NCI-H128 (cell line): ENCODE measurements at regions not wholly inside any gene's neighbourhood (a gene's known extent, or its start where the extent isn't known, plus 50 kb on each side); places are given as distances from the start of the nearest gene placed in this dataset.
"Not testable (repeated sequence)": the region's sequence is repeated elsewhere in the genome, so short reads cannot be mapped to it uniquely, and the experiment has no call there.

Source experiments
- DNase-seq: peaks from one replicate; lab custom pipeline; 2025; ENCODE audit not compliant: unreplicated experiment; lab: John Stamatoyannopoulos, UW

DNA sequence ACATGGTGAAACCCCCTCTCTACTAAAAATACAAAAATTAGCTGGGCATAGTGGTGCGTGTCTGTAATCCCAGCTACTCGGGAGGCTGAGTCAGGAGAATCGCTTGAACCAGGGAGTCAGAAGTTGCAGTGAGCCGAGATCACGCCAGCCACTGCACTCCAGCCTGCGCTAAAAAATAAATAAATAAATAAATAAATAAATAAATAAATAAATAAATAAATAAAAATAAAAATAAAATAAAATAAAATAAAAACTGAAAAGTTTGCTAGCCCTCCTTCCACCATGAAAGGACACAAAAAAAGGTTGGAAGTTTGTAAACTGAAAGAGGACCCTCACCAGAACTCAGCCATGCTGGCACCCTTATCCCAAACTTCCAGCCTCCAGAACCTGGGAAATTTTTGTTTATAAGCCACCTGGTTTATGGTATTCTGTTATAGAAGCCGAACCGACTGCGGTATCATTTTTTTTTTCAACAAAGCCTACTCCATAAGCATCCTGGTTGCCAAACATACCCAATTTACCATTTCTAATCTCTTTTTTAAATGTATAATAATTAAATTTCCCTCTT lies 448.2 kb downstream of the SEMA3D start:
- no peak for DNase-seq

DNA sequence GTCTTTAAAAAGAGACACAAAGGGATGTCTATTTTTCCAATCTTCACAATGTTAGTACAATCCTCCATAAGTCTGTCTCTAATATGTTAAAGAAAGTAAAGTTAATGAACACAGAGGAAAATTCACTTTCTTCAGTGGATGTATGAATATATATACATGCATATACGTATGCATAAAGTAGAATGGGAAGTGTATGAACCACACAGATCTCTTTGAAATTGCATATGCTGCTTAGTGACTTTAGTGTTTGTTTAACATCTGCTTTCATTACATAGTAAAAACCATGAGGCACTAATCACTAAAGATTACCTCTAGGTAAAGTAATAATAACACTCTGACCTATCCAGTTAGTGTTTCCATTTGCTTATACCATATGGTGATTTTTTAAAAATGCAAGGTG lies 451.2 kb downstream of the SEMA3D start:
- no peak for DNase-seq

DNA sequence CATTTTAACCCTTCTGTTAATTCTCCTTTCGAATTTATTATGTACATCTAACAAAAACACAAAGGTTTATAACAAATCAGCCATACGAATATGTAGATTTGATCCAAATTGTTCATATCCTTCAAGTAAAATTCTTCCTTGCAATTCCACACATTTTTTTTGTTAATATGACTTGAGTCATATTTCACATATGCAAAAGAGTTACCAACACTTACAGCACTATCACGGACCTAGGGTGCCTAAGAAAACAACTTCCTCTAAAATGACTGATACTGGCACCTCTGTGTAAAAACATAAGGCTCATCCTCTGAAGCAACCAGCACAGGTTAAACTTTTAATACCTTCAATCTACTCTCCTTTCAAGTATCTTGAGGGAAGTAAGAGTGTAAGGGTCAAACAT lies 451.8 kb downstream of the SEMA3D start:
- no peak for DNase-seq

DNA sequence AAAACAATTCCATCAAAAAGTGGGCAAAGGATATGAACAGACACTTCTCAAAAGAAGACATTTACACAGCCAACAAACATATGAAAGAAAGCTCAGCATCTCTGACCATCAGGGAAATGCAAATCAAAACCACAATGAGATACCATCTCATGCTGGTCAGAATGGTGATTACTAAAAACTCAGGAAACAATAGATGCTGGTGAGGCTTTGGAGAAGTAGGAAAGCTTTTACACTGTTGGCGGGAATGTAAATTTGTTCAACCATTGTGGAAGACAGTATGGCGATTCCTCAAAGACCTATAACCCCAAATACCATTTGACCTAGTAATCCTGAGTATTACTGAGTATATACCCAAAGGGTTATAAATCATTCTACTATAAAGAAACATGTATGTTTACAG lies 452.9 kb downstream of the SEMA3D start:
- not testable (repeated sequence) for DNase-seq

DNA sequence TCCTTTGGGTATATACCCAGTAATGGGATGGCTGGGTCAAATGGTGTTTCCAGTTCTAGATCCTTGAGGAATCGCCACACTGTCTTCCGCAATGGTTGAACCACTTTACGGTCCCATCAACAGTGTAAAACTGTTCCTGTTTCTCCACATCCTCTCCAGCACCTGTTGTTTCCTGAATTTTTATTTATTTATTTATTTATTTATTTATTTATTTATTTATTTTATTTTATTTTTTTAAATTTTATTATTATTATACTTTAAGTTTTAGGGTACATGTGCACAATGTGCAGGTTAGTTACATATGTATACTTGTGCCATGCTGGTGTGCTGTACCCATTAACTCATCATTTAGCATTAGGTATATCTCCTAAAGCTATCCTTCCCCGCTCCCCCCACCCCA lies 456.0 kb downstream of the SEMA3D start:
- DNase-seq: not testable (repeated sequence)

DNA sequence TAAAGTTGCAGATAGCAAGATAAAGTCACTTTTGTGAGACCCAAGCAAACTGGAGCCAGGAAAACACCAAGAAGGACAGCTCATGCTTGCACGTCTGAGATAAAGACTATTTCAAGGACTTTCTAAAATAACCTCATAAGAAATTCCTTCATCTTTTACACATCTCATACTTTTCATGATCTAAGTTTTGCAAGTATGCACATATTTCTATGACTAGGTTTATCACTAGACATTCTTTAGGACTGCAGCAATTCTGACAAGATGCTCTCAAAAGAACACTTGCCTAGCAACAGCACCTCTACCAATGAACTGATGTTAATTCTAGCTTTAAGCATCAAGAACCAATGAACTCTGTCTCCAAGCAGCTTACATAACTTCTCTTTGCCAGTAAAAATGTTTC lies 457.6 kb downstream of the SEMA3D start:
- no peak for DNase-seq

DNA sequence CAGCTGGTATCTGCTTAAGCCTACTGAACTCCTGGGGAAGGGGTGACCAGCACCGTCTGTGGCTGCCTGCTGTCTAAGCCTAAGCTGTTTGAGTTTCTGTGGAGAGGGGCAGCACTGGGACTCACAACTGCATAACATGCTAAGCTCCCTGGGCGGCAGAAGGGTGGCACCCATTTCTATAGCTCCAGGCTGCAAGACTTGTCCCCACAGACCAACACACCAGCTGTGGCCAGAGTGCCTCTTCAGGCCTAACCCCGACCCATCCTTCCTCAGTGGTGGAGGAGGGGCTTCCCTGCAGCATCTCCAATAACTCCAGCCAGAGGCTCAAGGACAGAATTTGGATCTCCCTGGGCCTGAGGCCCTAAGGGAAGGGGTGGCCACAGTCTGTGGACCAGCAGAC lies 464.1 kb downstream of the SEMA3D start:
- no peak for DNase-seq

DNA sequence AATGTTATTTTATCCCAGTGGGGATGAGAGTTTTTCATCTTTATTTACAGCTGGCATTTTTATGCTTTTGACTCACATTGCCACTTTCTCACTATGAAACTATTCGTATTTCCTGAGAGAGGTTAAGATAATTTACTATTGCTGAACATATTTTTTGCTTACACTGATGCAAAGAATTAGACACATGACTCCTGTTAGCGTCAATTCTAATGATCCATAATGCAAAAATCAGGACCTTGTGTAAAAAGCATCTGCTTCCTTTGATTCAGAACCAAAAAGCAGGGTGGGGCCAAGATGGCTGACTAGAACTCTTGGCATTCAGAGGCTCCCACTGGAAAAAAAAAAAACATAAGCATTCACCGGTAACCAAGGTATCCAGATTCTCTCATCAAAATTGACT lies 464.8 kb downstream of the SEMA3D start:
- DNase-seq: no peak

DNA sequence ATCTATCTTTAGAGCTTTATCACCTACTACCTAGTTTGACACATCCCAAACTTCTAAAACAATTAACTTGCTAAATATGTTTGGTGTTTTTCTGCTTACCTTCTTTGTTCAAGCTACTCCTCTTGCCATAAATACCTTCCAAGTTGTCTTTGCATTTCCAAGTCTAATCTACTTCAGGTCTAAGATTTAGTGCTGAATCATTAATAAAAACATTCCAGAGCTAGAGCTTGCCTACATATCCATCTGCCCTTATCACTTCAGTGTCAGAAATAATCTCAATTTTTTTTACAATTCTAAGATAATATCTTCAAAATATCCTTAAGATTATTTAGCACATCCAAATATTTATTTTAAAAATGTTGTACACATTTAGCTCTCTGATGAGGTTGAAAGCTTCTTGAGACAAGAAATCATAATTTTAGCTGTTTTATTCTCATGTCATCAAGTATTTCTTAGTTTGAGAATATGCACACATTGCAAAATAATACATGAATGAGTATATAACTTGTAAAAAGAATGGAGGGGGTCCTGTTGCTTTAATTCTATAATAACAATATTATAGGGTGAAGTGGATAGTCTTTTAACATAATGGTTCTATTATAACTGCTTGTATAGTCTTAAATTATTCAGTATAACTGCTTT lies 466.3 kb downstream of the SEMA3D start:
- no peak for DNase-seq

DNA sequence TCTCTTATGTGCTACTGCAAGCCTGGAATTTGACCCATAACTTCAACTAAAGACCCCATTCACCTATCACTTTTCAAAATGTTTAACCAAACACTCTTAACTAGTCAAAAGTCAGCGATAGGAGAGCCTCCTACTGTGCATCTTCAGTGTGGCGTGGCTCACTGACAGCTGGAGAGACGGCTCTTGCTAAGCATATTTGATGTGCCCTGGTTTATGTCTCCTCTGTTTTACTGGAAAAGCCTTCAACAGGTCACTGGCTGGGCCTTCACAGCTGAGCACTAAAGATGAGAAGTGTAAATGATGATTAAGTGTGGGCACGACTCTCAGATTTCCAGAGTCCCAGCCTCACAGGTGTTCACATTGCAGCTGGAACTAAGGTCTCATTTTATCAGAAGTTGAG lies 472.1 kb downstream of the SEMA3D start:
- peak; percentile 24 for DNase-seq

DNA sequence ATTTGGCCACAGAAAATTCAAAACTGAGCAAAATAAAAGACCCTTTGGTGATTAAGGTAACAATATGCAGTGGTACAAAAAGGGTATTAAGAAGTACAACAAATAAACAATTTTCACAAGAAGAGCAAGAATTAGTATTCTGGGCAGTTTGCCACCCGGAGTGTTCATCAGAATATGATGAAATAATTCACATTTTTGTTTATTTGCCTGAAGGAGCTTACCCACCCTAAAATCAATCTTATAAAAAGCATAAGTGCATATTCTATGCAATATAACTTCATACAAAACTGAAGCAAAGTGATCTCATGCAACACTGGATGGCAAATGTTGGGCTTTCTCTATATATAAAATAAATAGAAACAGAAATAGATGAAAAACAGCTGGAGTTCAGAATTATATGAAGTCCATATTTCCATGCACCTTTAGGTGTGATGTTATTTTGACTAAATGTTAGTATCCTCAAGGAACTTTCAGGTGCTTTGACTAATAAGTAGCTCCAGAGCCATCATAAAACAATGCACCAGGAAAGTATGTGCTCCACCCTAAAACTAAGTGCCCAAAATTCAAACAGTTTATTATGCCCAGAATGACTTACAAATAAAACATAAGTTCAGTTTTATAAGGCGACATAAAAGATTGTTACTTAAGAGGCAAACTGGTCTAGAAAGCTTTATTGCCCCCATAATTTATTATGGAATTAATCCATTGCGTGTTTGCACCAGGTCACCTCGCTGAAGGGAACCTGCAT lies 474.3 kb downstream of the SEMA3D start:
- DNase-seq: no peak

DNA sequence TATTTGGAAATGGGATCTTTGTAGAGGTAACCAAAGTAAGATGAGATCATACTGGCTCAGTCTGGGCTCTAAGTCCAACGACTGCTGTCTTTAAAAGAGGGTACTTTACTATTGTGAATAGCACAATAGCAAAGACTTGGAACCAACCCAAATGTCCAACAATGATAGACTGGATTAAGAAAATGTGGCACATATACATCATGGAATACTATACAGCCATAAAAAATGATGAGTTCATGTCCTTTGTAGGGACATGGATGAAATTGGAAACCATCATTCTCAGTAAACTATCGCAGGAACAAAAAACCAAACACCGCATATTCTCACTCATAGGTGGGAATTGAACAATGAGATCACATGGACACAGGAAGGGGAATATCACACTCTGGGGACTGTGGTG lies 476.3 kb downstream of the SEMA3D start:
- DNase-seq: not testable (repeated sequence)

DNA sequence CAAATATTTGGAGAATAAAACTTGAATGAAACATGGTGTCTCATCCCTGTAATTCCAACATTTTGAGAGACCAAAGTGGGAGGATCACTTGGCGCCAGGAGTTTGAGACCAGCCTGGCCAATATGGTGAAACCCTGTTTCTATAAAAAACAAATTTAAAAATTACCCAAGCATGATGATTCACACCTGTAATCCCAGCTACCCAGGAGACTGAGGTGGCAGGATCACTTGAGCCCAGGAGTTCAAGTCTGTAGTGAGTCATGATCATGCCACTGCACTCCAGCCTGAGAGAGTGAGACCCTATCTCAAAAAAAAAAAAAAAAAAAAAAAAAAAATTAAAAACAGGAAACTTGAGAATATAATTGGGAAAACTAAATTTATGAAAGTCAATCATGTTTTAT lies 481.1 kb downstream of the SEMA3D start:
- no peak for DNase-seq

DNA sequence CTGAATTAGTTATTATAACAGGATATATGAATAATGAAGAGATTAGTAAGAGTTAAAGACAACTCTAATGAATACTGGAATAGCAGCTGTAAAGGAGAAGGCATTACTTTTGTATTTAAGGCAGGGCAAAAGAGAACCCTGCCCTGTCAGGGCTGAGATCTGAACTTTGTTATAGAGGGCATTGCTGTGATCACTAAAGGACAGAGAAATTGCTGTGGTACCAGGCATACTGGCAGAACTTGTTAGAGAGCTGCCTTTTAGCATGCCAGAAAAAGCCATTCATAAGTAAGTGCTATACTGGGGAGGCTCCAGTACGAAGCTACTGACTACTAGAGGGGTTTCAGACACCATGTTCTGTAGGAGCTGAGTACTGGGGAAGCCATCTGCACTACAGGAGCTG lies 481.8 kb downstream of the SEMA3D start:
- no peak for DNase-seq

DNA sequence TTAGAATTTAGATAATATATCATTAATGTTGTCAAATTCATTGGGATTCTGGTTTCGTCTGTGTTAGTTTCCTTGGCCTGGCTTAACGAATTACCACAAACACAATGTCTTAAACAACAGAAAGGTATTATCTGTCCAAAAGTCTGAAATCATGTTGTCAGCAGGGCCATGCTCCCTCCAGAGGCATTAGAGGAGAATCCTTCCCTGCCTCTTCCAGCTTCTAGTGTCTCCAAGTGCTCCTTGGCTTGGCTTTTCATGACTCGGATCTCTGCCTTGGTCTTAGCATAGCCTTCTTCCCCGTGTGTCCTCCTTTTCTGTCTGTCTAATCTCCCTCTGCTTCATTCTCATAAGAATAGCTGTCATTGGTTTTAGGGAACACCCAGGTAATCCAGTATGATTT lies 482.5 kb downstream of the SEMA3D start:
- DNase-seq: no peak

DNA sequence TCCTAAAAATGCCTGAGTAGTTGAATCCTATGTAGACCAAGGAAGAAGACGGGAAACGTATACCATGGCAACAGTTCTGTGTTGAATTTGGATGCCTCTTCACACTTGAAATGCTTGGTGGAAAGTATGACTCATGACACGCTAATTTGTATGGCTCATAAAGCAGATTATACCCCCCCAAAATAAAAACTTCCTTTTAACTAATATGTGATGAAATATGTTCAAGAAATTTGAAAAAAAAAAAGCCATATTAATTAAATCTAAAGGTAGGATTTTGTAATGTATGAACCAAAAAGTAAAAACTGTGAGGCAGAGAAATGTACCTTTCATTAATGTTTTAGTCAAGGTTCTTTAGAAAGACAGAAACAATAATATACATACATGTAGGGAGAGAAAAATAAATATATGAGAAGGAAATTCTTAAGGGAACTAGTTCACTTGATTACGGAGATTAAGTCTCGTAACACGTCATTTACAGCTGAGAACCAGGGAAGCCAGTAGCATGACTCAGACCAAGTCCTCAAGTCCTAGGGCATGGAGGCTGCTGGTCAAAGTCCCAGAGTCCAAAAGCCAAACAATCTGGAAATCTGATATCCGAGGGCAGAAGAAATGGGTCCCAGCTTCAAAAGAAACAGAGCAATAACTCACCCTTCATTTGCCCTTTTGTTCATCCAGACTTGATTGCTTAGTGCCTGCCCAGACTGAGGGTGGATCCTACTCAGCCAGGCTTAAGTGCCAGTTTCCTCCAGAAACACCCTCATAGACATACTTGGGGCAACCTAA lies 485.1 kb downstream of the SEMA3D start:
- no peak for DNase-seq

DNA sequence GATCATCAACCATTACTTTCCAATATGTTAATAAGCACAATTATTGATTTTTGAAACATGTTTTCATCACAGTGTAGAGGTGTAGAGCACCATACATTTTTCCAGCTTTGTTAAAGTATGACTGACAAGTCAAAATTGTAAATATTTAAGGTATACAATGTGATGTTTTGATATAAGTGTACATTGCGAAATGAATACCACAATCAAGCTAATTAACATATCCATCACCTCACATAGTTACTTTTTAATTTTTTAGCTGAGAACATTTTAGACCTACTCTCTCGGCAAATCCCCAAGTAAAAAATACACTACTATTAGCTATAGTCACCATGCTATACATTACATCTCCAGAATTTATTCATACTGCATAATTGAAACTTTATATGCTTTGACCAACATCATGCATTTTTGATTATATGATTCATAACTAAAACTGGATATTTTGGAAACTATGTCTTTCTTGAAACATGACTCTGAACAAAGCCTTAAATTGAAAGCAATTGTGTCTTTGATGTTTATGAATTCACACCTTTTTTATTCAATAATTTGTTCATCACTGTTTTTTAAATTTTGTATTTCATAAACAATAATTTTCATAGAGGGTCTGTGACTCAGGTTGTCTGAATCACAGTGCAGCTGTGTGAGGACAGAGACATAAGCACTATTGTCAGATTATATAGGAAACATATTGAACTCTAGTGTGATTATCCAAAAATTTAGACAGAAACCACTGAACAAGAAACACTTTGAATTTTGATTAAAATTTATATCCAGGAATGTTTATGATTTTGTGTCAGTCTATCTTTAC lies 486.1 kb downstream of the SEMA3D start:
- DNase-seq: no peak

DNA sequence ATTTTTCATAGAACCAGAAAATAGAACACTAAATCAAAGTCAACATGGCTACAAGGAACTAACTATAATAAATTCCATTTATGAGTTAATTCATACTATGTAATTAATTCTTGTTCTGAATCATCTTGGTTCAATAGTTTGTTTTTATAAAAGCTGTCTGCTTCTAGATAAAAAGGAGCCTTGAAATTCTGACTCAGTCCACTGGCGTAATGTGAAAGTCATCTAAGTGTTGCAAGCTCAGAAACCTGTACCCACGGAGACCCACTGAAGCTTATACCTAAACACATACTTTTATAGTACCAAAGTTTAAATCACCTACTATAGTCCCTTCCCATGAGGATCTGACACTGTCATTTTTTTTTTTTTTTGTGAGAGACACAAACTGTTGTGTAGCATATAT lies 489.4 kb downstream of the SEMA3D start:
- DNase-seq: no peak

DNA sequence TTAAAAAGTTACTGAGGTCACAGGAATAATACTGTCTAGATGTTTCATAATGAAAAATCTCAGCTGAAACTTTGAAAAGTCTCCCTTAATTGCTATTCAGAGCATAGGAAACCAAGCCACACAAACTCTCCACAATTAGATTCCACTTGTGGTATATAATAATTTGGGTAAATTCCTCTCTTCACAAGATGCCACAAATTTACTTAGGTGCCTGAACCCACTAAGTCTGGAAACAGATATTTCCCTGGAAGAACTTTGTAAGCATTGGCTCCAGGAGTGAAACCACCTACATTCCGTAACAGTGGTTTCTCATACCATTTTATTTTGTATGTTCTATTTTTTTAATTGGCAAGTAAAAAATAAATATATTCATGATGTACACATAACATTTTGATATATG lies 493.4 kb downstream of the SEMA3D start:
- DNase-seq: no peak

DNA sequence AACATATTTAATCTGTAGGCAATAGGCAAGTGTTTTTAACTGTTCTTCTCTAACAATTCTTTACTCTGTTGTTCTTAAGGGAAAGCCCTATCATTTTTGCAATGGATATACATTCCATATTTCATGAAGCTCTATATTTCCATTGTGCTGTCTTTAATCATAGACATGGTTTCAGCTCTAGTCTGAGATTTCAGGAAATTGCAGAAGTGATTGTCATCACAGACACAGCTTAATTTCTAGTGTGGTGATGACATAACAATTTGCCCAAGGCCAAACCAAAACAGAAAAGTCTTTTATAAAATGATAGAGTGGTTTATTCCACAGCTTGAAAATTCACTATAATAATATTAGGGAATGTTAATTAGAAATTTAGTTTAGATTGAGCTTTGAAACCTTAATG lies 494.1 kb upstream of the SEMA3A start:
- DNase-seq: no peak

DNA sequence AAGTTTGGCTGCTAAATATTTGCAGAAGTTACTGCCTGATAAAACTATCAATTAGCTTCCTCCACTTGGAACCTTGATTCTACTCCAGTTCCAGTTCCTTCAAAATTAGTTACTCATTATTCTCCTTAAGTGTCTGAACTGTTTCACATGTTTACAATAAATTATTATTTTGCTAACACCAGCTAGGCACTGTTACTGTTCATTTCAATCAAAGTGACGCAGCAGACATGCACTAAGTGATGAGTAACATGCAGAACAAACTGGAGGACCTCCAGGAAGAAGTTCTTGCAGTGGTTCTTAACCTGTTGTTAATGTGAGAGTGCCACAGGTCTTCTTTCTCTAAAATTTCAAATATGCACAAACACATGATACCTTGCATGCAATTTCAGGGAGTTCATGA lies 491.8 kb upstream of the SEMA3A start:
- no peak for DNase-seq
